Endothelial cell (in vitro differentiated cells): ENCODE measurements at regions not wholly inside any gene's neighbourhood (a gene's known extent, or its start where the extent isn't known, plus 50 kb on each side); places are given as distances from the start of the nearest gene placed in this dataset.

Experiments used
- DNase-seq: peaks from one replicate; pipeline ENCODE4 v3.0.0; 2021; ENCODE audit warnings: low spot score
- H3K27ac Mint-ChIP-seq: one replicate; pipeline ENCODE4 v1.8.0; 2021; ENCODE audit warnings: mixed read lengths, inconsistent platforms; ENCODE audit not compliant: unreplicated experiment
- H3K27me3 Mint-ChIP-seq: one replicate; pipeline ENCODE4 v1.8.0; 2021; ENCODE audit warnings: mild to moderate bottlenecking, moderate library complexity, mixed read lengths, inconsistent platforms; ENCODE audit not compliant: unreplicated experiment
- H3K36me3 Mint-ChIP-seq: one replicate; pipeline ENCODE4 v1.8.0; 2021; ENCODE audit warnings: mild to moderate bottlenecking, low read depth, mixed read lengths, inconsistent platforms; ENCODE audit not compliant: unreplicated experiment
- H3K4me1 Mint-ChIP-seq: one replicate; pipeline ENCODE4 v1.8.0; 2021; ENCODE audit warnings: mild to moderate bottlenecking, mixed read lengths, inconsistent platforms; ENCODE audit not compliant: unreplicated experiment
- H3K4me3 Mint-ChIP-seq: one replicate; pipeline ENCODE4 v1.8.0; 2021; ENCODE audit warnings: mild to moderate bottlenecking, mixed read lengths, inconsistent platforms; ENCODE audit not compliant: unreplicated experiment
- H3K9me3 Mint-ChIP-seq: one replicate; pipeline ENCODE4 v1.8.0; 2021; ENCODE audit warnings: mixed read lengths, inconsistent platforms; ENCODE audit not compliant: unreplicated experiment
- CTCF ChIP-seq: fragments of 200-600 bp; sonication (generic); IDR thresholded peaks from one replicate; pipeline ENCODE4 v1.5.0; 2021; ENCODE audit warnings: antibody characterized with exemption; ENCODE audit not compliant: unreplicated experiment

- H3K27me3 Mint-ChIP-seq: no peaks in the 10 kb centered on the region
Measured at GRCh38 chr18:43570593-43570992, 293.3 kb upstream of the SYT4 start.

DNA sequence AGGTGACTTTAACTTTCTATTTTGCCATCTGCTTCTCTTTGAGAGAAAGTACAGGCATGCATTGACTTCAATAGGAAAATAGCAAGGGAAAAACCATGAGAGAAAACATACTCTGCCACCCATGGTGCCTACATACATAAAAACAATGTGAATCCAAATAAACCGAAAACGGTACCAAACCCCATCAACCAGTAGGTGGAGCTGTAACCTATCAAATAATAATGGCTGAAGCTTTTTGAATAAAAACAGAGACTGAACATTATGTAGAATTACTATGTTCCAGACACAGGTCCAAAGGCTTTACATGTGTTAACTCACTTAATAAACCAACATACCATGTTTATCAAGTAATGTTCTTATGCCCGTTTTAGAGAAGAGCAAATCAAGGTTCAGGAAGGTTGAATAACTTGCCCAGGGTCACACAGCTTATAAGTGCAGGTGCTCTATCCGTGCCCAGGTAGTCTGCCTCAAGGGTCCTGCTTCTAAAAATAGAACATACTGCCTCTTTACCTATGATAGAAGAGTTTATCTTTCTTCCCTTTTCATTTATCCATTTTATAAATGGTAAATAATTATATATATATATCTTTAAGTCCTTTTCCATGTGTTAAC, 293.9 kb upstream of the SYT4 start:
- Mint-ChIP-seq H3K27me3 (no peaks in the 10 kb centered on the region), H3K27ac (no peak overlapping the region), H3K9me3 (no peaks in the 10 kb centered on the region), H3K4me3 (no peak overlapping the region), H3K4me1 (no peaks in the 10 kb centered on the region), H3K36me3 (no peaks in the 10 kb centered on the region)
- peak; percentile 94 for TF ChIP-seq CTCF
- peak; percentile 55 for DNase-seq

More at GRCh38 chr18:43570593-43570992, 293.3 kb upstream of the SYT4 start:
- Mint-ChIP-seq H3K4me3 (no peak overlapping the region), H3K27ac (no peak overlapping the region), H3K9me3 (no peaks in the 10 kb centered on the region), H3K36me3 (no peaks in the 10 kb centered on the region), H3K4me1 (no peaks in the 10 kb centered on the region)
- TF ChIP-seq CTCF: no peak
- DNase-seq: no peak

- Mint-ChIP-seq H3K27ac (no peak overlapping the region), H3K27me3 (peaks cover 1% of the 10 kb centered on the region), H3K4me3 (no peak overlapping the region), H3K4me1 (no peaks in the 10 kb centered on the region), H3K36me3 (no peaks in the 10 kb centered on the region), H3K9me3 (no peaks in the 10 kb centered on the region)
- DNase-seq: no peak
- no peak for TF ChIP-seq CTCF
Measured at GRCh38 chr18:43572163-43572562, 294.9 kb upstream of the SYT4 start.

DNA sequence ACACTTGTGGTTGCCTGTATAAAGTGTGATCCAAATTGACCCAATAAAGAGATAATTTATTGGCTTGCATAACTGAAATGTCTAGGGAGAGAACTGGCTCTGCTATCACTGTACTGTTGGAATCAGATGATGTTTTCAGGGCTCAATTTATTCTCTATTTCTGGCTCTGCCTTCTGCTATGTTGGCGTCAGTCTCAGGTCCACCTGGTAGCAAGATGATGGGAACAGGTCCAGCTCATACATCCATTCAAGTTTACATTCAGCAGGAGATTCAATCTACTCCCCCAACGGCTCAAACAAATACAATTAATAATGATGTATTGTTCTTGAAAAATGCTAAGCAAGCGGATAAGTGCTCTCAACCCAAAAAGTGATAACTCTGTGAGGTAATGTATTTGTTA, 297.7 kb upstream of the SYT4 start:
- H3K9me3 Mint-ChIP-seq: no peaks in the 10 kb centered on the region
- no peaks in the 10 kb centered on the region for H3K36me3 Mint-ChIP-seq
- H3K4me1 Mint-ChIP-seq: peaks cover 8% of the 10 kb centered on the region
- no peak overlapping the region for H3K27ac Mint-ChIP-seq
- no peak overlapping the region for H3K4me3 Mint-ChIP-seq
- no peak for TF ChIP-seq CTCF
- DNase-seq: no peak
- H3K27me3 Mint-ChIP-seq: peaks cover 2% of the 10 kb centered on the region

GRCh38 chr18:43578211-43578610, 300.9 kb upstream of the SYT4 start:
- TF ChIP-seq CTCF: no peak
- H3K9me3 Mint-ChIP-seq: no peaks in the 10 kb centered on the region
- peak overlapping the region; percentile 88 for H3K27ac Mint-ChIP-seq
- peaks cover 2% of the 10 kb centered on the region for H3K27me3 Mint-ChIP-seq
- DNase-seq: no peak
- H3K36me3 Mint-ChIP-seq: no peaks in the 10 kb centered on the region
- H3K4me1 Mint-ChIP-seq: peaks cover 8% of the 10 kb centered on the region
- no peak overlapping the region for H3K4me3 Mint-ChIP-seq
